ENCODE measurements at regions not wholly inside any gene's neighbourhood (a gene's known extent, or its start where the extent isn't known, plus 50 kb on each side); places are given as distances from the start of the nearest gene placed in this dataset.
"Not testable (repeated sequence)": the region's sequence is repeated elsewhere in the genome, so short reads cannot be mapped to it uniquely, and the experiment has no call there.

GRCh38 chr9:2531481-2531880 is 90.1 kb upstream of the VLDLR start:
- H3K4me1 ChIP-seq, result no peaks in the 10 kb centered on the region
- intact Hi-C loops (cut with DNase I), result no loop called here
- TF ChIP-seq POLR2A (IDR thresholded peaks at IDR 0.05), result no peak
- TF ChIP-seq, protein P1, sequence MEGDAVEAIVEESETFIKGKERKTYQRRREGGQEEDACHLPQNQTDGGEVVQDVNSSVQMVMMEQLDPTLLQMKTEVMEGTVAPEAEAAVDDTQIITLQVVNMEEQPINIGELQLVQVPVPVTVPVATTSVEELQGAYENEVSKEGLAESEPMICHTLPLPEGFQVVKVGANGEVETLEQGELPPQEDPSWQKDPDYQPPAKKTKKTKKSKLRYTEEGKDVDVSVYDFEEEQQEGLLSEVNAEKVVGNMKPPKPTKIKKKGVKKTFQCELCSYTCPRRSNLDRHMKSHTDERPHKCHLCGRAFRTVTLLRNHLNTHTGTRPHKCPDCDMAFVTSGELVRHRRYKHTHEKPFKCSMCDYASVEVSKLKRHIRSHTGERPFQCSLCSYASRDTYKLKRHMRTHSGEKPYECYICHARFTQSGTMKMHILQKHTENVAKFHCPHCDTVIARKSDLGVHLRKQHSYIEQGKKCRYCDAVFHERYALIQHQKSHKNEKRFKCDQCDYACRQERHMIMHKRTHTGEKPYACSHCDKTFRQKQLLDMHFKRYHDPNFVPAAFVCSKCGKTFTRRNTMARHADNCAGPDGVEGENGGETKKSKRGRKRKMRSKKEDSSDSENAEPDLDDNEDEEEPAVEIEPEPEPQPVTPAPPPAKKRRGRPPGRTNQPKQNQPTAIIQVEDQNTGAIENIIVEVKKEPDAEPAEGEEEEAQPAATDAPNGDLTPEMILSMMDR (IDR thresholded peaks at IDR 0.05), result no peak
- no peak for DNase-seq
- H3K9me3 ChIP-seq, result no peaks in the 10 kb centered on the region
- no peak overlapping the region for H3K27ac ChIP-seq
- H3K27me3 ChIP-seq, result no peaks in the 10 kb centered on the region
- no peaks in the 10 kb centered on the region for H3K36me3 ChIP-seq (replicated peaks in 1 of 2; ENCODE audit: insufficient read depth in 1 of 2, low read depth in 2 of 2)
- WGBS, 2 donors, result 77 to 83% methylated on average over 4 of the region's 4 CpGs
- H3K4me3 ChIP-seq, result no peak overlapping the region
- ATAC-seq, result no peak

DNA sequence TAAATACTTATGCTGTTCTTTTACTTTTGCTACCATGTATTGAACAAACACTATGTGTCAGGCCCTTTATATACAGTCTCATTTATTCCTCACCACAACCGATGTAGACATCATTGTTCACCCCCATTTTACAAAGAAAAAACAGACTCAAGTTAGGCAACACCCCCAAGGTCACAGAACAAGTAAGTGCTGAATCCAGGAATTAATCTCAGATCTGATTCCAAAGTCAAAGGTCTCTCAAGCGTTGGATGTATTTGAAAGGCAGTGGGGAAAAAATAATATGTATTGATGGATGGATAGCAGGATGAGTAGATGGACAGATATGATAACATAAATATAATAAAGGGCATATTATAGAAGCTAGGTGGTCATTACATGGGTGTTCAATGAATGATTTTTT is 85.1 kb upstream of the VLDLR start:
- TF ChIP-seq POLR2A (IDR thresholded peaks at IDR 0.05), result no peak
- TF ChIP-seq, protein P1 (IDR thresholded peaks at IDR 0.05), result no peak
- 78 to 82% methylated on average over 2 of the region's 2 CpGs for WGBS, 2 donors
- intact Hi-C loops (cut with DNase I), result no loop called here
- Histone ChIP-seq H3K9me3 (no peaks in the 10 kb centered on the region), H3K36me3 (replicated peaks in 1 of 2; ENCODE audit: insufficient read depth in 1 of 2, low read depth in 2 of 2) (no peaks in the 10 kb centered on the region), H3K4me3 (no peak overlapping the region), H3K27me3 (no peaks in the 10 kb centered on the region), H3K4me1 (no peaks in the 10 kb centered on the region), H3K27ac (no peak overlapping the region)
- no peak for DNase-seq
- no peak for ATAC-seq

- ATAC-seq (no peak), DNase-seq (no peak)
- TF ChIP-seq, protein P1 (IDR thresholded peaks at IDR 0.05), result no peak
- no peak for TF ChIP-seq POLR2A (IDR thresholded peaks at IDR 0.05)
- H3K9me3 ChIP-seq, result no peaks in the 10 kb centered on the region
- intact Hi-C loops (cut with DNase I), result no loop called here
- H3K27ac ChIP-seq, result no peak overlapping the region
- 90% methylated on average over 6 of the region's 6 CpGs for WGBS, 2 donors
- no peaks in the 10 kb centered on the region for H3K4me1 ChIP-seq
- no peak overlapping the region for H3K4me3 ChIP-seq
- no peaks in the 10 kb centered on the region for H3K36me3 ChIP-seq (replicated peaks in 1 of 2; ENCODE audit: insufficient read depth in 1 of 2, low read depth in 2 of 2)
- no peaks in the 10 kb centered on the region for H3K27me3 ChIP-seq
These were observed 75.6 kb upstream of the VLDLR start for GRCh38 chr9:2545881-2546490.

- ATAC-seq; H3K27ac ChIP-seq; H3K9me3 ChIP-seq; intact Hi-C loops (cut with DNase I); H3K27me3 ChIP-seq; H3K4me3 ChIP-seq; H3K36me3 ChIP-seq (replicated peaks in 1 of 2; ENCODE audit: insufficient read depth in 1 of 2, low read depth in 2 of 2): not testable (repeated sequence)
- DNase-seq, result peak; percentile 19 to 24 (median 22)
- peaks cover 22% of the 10 kb centered on the region for H3K4me1 ChIP-seq
- 76 to 83% methylated on average over 7 of the region's 7 CpGs for WGBS, 2 donors
These were observed 65.5 kb upstream of the VLDLR start for GRCh38 chr9:2555899-2556600.

- H3K9me3 ChIP-seq, result no peaks in the 10 kb centered on the region
- ATAC-seq (no peak), DNase-seq (no peak)
- H3K4me1 ChIP-seq, result peaks cover 22% of the 10 kb centered on the region
- no peaks in the 10 kb centered on the region for H3K27me3 ChIP-seq
- H3K4me3 ChIP-seq, result no peak overlapping the region
- intact Hi-C loops (cut with DNase I), result no loop called here
- no peak for TF ChIP-seq POLR2A (IDR thresholded peaks at IDR 0.05)
- TF ChIP-seq, protein P1 (IDR thresholded peaks at IDR 0.05), result no peak
- WGBS, 2 donors, result 94 to 97% methylated on average over 1 of the region's 1 CpG
- H3K36me3 ChIP-seq (replicated peaks in 1 of 2; ENCODE audit: insufficient read depth in 1 of 2, low read depth in 2 of 2), result no peaks in the 10 kb centered on the region
- H3K27ac ChIP-seq, result no peak overlapping the region
These were observed 63.9 kb upstream of the VLDLR start for GRCh38 chr9:2557693-2558092.

Data from body of pancreas (tissue), 4 donors.